HCT116 (cell line): ENCODE measurements at regions not wholly inside any gene's neighbourhood (a gene's known extent, or its start where the extent isn't known, plus 50 kb on each side); places are given as distances from the start of the nearest gene placed in this dataset.

Experiments
- ATAC-seq: fragments of 200-7000 bp; cut with Tn5 transposase; 2 replicates; pipeline ENCODE4 v1.9.1; 2020; ENCODE audit warnings: mild to moderate bottlenecking, moderate library complexity
- BruUV-seq: library from RNA; stranded (reverse); fragments of 400-500 nt; replicated peaks from 2 replicates; lab custom pipeline; 2021; lab: Mats Ljungman, UMichigan
- CTCF ChIA-PET: fragments of 300-600 bp; sonication (Branson Sonifier 250); formaldehyde crosslinking; loops from one replicate; lab custom pipeline; 2021; ENCODE audit warnings: antibody characterized with exemption; lab: Charles Lee
- POLR2A ChIA-PET: fragments of 300-600, 350-600 bp; sonication (Branson Sonifier 250); formaldehyde crosslinking; loops from one replicate; lab custom pipeline; 2021; ENCODE audit warnings: antibody characterized with exemption; lab: Charles Lee
- RAD21 ChIA-PET, 2 experiments: fragments of 300-600 bp; sonication (Branson Sonifier 250); formaldehyde crosslinking; loops; one replicate each; lab custom pipeline; 2023; ENCODE audit warnings: low total read pairs in 2 of 2; ENCODE audit not compliant: uncharacterized antibody in 2 of 2, unreplicated experiment in 2 of 2, low non-redundant PET in 1 of 2; lab: Charles Lee
- DNase-seq: peaks from one replicate; pipeline ENCODE4 v3.0.0-alpha.2; 2010; ENCODE audit warnings: low read depth, low spot score
- H2AFZ ChIP-seq: fragments of 200-600 bp; shearing (Covaris generic), sonication (generic); 2 replicates; pipeline ENCODE4 v1.6.1; 2017; ENCODE audit warnings: low read depth, mixed run types, mixed read lengths, antibody characterized with exemption, low read length; ENCODE audit not compliant: poor library complexity, severe bottlenecking
- H3K27ac ChIP-seq: 2 replicates; pipeline ENCODE4 v1.5.1; 2012; ENCODE audit warnings: low read depth, low read length
- H3K27me3 ChIP-seq: fragments of 200-600 bp; sonication (generic); 2 replicates; pipeline ENCODE4 v1.6.1; 2016; ENCODE audit warnings: mixed run types, low read length, mixed read lengths; ENCODE audit not compliant: insufficient read depth
- H3K36me3 ChIP-seq, 2 experiments: fragments of 200-500 bp in 1 of 2; fragments of 200-600 bp in 1 of 2; sonication (Bioruptor generic) in 1 of 2; sonication (generic) in 1 of 2; 2 replicates each; pipeline versions ENCODE4 v1.5.1 to v1.6.1; 2014 to 2016; ENCODE audit warnings: low read length in 2 of 2, inconsistent platforms in 1 of 2, mixed read lengths in 1 of 2, mixed run types in 1 of 2; ENCODE audit not compliant: insufficient read depth in 2 of 2, control insufficient read depth in 1 of 2
- H3K4me1 ChIP-seq, 2 experiments: fragments of 200-600 bp in 1 of 2; sonication (generic) in 1 of 2; 2 replicates each; pipeline versions ENCODE4 v1.5.1 to v1.6.1; 2012 to 2017; ENCODE audit warnings: low read length in 2 of 2, inconsistent platforms in 1 of 2, mild to moderate bottlenecking in 1 of 2, mixed read lengths in 1 of 2, mixed run types in 1 of 2, moderate library complexity in 1 of 2; ENCODE audit not compliant: insufficient read depth in 2 of 2, control insufficient read depth in 1 of 2
- H3K4me2 ChIP-seq: fragments of 200-600 bp; sonication (generic); 2 replicates; pipeline ENCODE4 v1.6.1; 2017; ENCODE audit warnings: mixed run types, low read length, mixed read lengths
- H3K4me3 ChIP-seq, 2 experiments: fragments of 200-600 bp in 1 of 2; sonication (generic) in 1 of 2; replicated peaks in 1 of 2; 2 replicates each; pipeline ENCODE4 v1.5.1; 2011 to 2016; ENCODE audit warnings: low read length in 2 of 2, control low read depth in 1 of 2, low read depth in 1 of 2, mild to moderate bottlenecking in 1 of 2, mixed read lengths in 1 of 2, mixed run types in 1 of 2
- H3K79me2 ChIP-seq: fragments of 200-600 bp; sonication (generic); 2 replicates; pipeline ENCODE4 v1.6.1; 2017; ENCODE audit warnings: mild to moderate bottlenecking, mixed run types, low read length, moderate library complexity, mixed read lengths; ENCODE audit not compliant: insufficient read depth
- H3K9ac ChIP-seq: fragments of 200-600 bp; sonication (generic); 2 replicates; pipeline ENCODE4 v1.6.1; 2016; ENCODE audit warnings: low read length, mixed read lengths
- H3K9me2 ChIP-seq: fragments of 200-600 bp; sonication (generic), shearing (Covaris generic); 2 replicates; pipeline ENCODE4 v1.6.1; 2017; ENCODE audit warnings: mixed run types, mild to moderate bottlenecking, moderate library complexity; ENCODE audit not compliant: insufficient read depth
- H3K9me3 ChIP-seq, 2 experiments: fragments of 200-500 bp in 1 of 2; fragments of 200-600 bp in 1 of 2; sonication (Bioruptor generic) in 1 of 2; sonication (generic) in 1 of 2; 2 replicates each; pipeline ENCODE4 v1.6.1; 2014 to 2017; ENCODE audit warnings: low read length in 2 of 2, mixed read lengths in 2 of 2, inconsistent platforms in 1 of 2, low read depth in 1 of 2, mild to moderate bottlenecking in 1 of 2, mixed run types in 1 of 2, moderate library complexity in 1 of 2; ENCODE audit not compliant: control insufficient read depth in 1 of 2, insufficient read depth in 1 of 2
- H4K20me1 ChIP-seq: fragments of 200-600 bp; sonication (generic), shearing (Covaris generic); 2 replicates; pipeline ENCODE4 v1.6.1; 2017; ENCODE audit warnings: mixed run types, mild to moderate bottlenecking, moderate library complexity; ENCODE audit not compliant: insufficient read depth
- CBX3 ChIP-seq: IDR thresholded peaks from 2 replicates; pipeline ENCODE4 v1.6.1; 2012; ENCODE audit warnings: low read depth
- ELF1 ChIP-seq: IDR thresholded peaks from 2 replicates; pipeline ENCODE4 v1.6.1; 2012; ENCODE audit warnings: low read depth, borderline replicate concordance
- FOSL1 ChIP-seq: IDR thresholded peaks from 2 replicates; pipeline ENCODE4 v1.6.1; 2012; ENCODE audit warnings: low read depth
- POLR2A ChIP-seq: IDR thresholded peaks from 2 replicates; pipeline ENCODE4 v1.7.0; 2011; ENCODE audit warnings: borderline replicate concordance; ENCODE audit not compliant: insufficient read depth, insufficient read length; ENCODE audit errors: extremely low read depth
- SP1 ChIP-seq: IDR thresholded peaks from 2 replicates; pipeline ENCODE4 v1.6.1; 2012; ENCODE audit warnings: low read depth
- SRF ChIP-seq: IDR thresholded peaks from 2 replicates; pipeline ENCODE4 v1.6.1; 2012; ENCODE audit warnings: low read depth
- YY1 ChIP-seq: IDR thresholded peaks from 2 replicates; pipeline ENCODE4 v1.6.1; 2011; ENCODE audit warnings: low read length, low read depth, moderate library complexity, mild to moderate bottlenecking; ENCODE audit not compliant: insufficient replicate concordance; ENCODE audit errors: extremely low read depth
- ZFX ChIP-seq: fragments of 450-650 bp; IDR thresholded peaks from 2 replicates; pipeline ENCODE4 v1.6.1; 2017
- ZNF274 ChIP-seq: fragments of 200-500 bp; sonication (Bioruptor generic); IDR thresholded peaks from 2 replicates; pipeline ENCODE4 v1.6.1; 2014; ENCODE audit warnings: mild to moderate bottlenecking, low read depth, low read length, inconsistent platforms
- intact Hi-C: fragments of 100-400 bp; cut with micrococcal nuclease; formaldehyde crosslinking; loops from 2 replicates; pipeline ENCODE4 v1.10.0; 2022
- TF ChIP-seq, protein P1 (sequence below): IDR thresholded peaks from 2 replicates; pipeline ENCODE4 v1.6.1; 2011; ENCODE audit warnings: mild to moderate bottlenecking, low read length, moderate library complexity; ENCODE audit not compliant: insufficient replicate concordance; ENCODE audit errors: extremely low read depth
- TF ChIP-seq, protein P2 (sequence below): IDR thresholded peaks from 2 replicates; pipeline ENCODE4 v1.6.1; 2012

DNA sequence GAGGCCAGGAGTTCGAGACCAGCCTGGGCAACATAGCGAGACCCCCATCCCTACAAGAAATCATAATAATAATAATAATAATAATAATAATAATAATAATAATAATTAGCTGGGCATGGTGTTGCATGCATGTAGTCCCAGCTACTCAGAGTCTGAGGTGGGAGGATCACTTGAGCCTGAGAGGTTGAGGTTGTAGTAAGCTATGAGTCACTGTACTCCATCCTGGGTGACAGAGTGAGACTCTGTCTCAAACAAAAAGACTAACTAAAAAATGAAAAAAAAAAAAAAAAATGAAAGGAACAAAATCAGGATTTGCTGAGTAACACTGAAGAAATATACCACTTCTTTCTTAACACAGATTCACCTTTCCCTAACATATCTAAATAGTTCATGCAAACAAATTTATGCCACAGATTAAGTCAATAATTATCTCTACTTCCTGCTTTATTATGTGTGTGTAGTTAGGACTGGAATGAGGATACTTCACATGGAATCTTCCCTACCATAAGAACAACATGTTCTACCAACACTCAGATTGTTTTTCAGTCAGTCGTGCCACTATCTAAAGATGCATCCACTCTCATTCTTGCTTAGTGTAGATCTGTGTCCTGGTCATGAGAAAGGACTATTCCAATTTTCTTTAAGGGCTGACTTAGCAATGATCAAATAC, 928.7 kb downstream of the SLC4A3 start:
- H3K4me3 ChIP-seq = no peak overlapping the region
- H3K27me3 ChIP-seq = no peaks in the 10 kb centered on the region
- H3K9ac ChIP-seq = no peak overlapping the region
- ChIA-PET RAD21 (no interaction called here), POLR2A (no interaction called here), CTCF (no interaction called here)
- H3K79me2 ChIP-seq = no peaks in the 10 kb centered on the region
- H3K4me1 ChIP-seq = peaks cover 0 to 5% of the 10 kb centered on the region in 2 experiments; a peak in 1 of 4 replicates
- no TSS peak for BruUV-seq
- DNase-seq = no peak
- ATAC-seq = no peak
- H3K9me2 ChIP-seq = no peaks in the 10 kb centered on the region
- no peaks in the 10 kb centered on the region for H3K36me3 ChIP-seq
- no peak overlapping the region for H3K4me2 ChIP-seq
- no peak overlapping the region for H2AFZ ChIP-seq
- no peak overlapping the region for H3K27ac ChIP-seq
- intact Hi-C loops = no loop called here
- no peaks in the 10 kb centered on the region for H4K20me1 ChIP-seq
- H3K9me3 ChIP-seq = no peaks in the 10 kb centered on the region
- TF ChIP-seq ZNF274 = no peak

DNA sequence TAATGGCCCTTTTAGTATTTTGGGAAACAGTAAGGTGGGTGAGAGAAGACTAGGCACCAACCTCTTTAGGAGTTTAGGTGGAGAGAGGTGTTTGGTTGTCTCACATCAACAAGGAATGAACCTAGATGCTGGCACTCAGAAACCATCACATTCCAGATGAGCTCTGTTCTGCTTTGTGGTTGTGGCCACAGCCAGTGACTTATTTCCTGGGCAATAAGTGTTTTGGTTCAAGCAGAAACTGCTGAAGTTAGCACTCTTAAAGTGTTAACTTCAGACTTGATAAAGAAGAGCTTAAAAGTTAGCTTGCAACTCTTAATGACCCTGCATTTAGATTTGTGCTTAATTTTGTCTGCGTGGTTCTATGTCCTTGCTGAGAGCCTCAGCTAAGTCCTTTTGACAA, 929.2 kb downstream of the SLC4A3 start:
- DNase-seq (no peak), ATAC-seq (no peak)
- Histone ChIP-seq H3K79me2 (no peaks in the 10 kb centered on the region), H3K4me2 (no peak overlapping the region), H3K4me1 (peaks cover 0 to 5% of the 10 kb centered on the region in 2 experiments; a peak in 1 of 4 replicates), H3K9me2 (no peaks in the 10 kb centered on the region), H4K20me1 (no peaks in the 10 kb centered on the region), H3K9ac (no peak overlapping the region), H3K9me3 (no peaks in the 10 kb centered on the region), H3K27me3 (no peaks in the 10 kb centered on the region), H3K4me3 (no peak overlapping the region), H3K27ac (no peak overlapping the region), H3K36me3 (no peaks in the 10 kb centered on the region), H2AFZ (no peak overlapping the region)
- intact Hi-C loops = no loop called here
- RAD21 ChIA-PET = no interaction called here
- BruUV-seq = no TSS peak
- TF ChIP-seq ELF1 = no peak
- TF ChIP-seq SRF = no peak
- no peak for TF ChIP-seq CBX3
- TF ChIP-seq, protein P1, sequence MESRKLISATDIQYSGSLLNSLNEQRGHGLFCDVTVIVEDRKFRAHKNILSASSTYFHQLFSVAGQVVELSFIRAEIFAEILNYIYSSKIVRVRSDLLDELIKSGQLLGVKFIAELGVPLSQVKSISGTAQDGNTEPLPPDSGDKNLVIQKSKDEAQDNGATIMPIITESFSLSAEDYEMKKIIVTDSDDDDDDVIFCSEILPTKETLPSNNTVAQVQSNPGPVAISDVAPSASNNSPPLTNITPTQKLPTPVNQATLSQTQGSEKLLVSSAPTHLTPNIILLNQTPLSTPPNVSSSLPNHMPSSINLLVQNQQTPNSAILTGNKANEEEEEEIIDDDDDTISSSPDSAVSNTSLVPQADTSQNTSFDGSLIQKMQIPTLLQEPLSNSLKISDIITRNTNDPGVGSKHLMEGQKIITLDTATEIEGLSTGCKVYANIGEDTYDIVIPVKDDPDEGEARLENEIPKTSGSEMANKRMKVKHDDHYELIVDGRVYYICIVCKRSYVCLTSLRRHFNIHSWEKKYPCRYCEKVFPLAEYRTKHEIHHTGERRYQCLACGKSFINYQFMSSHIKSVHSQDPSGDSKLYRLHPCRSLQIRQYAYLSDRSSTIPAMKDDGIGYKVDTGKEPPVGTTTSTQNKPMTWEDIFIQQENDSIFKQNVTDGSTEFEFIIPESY = no peak
- no peak for TF ChIP-seq ZFX
- no peak for TF ChIP-seq SP1
- no peak for TF ChIP-seq YY1
- no peak for TF ChIP-seq FOSL1
- no peak for TF ChIP-seq POLR2A
- TF ChIP-seq, protein P2, sequence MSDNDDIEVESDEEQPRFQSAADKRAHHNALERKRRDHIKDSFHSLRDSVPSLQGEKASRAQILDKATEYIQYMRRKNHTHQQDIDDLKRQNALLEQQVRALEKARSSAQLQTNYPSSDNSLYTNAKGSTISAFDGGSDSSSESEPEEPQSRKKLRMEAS = no peak
- CTCF ChIA-PET = no interaction called here
- POLR2A ChIA-PET = no interaction called here
